Spleen (tissue), 11 donors: ENCODE measurements at regions not wholly inside any gene's neighbourhood (a gene's known extent, or its start where the extent isn't known, plus 50 kb on each side); places are given as distances from the start of the nearest gene placed in this dataset.

Source experiments
- DNase-seq: peaks from one replicate; pipeline ENCODE4 v3.0.0-alpha.2; 2020
- H3K27ac ChIP-seq, 8 donors: fragments of 200-600 bp; sonication (generic) in 7 of 8; 1 replicate in 4 of 8; 2 replicates in 4 of 8; pipeline versions ENCODE4 v1.5.0 to v1.8.0; 2016 to 2021; ENCODE audit warnings: inconsistent platforms in 4 of 8, mild to moderate bottlenecking in 4 of 8, moderate library complexity in 1 of 8
- H3K27me3 ChIP-seq, 7 donors: fragments of 200-600 bp; sonication (generic) in 6 of 7; replicated peaks in 1 of 7; 1 replicate in 4 of 7; 2 replicates in 3 of 7; pipeline versions ENCODE4 v1.5.0 to v1.8.0; 2016 to 2021; ENCODE audit warnings: inconsistent platforms in 3 of 7, mild to moderate bottlenecking in 1 of 7
- H3K36me3 ChIP-seq, 6 donors: fragments of 200-600 bp; sonication (generic) in 5 of 6; 1 replicate in 4 of 6; 2 replicates in 2 of 6; pipeline versions ENCODE4 v1.5.0 to v1.8.0; 2016 to 2021; ENCODE audit warnings: inconsistent platforms in 2 of 6
- H3K4me1 ChIP-seq, 6 donors: fragments of 200-600 bp; sonication (generic) in 5 of 6; 1 replicate in 3 of 6; 2 replicates in 3 of 6; pipeline versions ENCODE4 v1.5.0 to v1.8.0; 2016 to 2021; ENCODE audit warnings: inconsistent platforms in 3 of 6
- H3K4me3 ChIP-seq, 8 donors: fragments of 200-600 bp; sonication (generic) in 7 of 8; 1 replicate in 4 of 8; 2 replicates in 4 of 8; pipeline versions ENCODE4 v1.5.0 to v1.8.0; 2016 to 2021; ENCODE audit warnings: inconsistent platforms in 4 of 8, mild to moderate bottlenecking in 4 of 8, moderate library complexity in 2 of 8
- H3K9me3 ChIP-seq, 8 donors: fragments of 200-600 bp; sonication (generic) in 7 of 8; 1 replicate in 4 of 8; 2 replicates in 4 of 8; pipeline versions ENCODE4 v1.5.0 to v1.8.0; 2016 to 2021; ENCODE audit warnings: inconsistent platforms in 4 of 8
- POLR2A ChIP-seq, 3 donors: fragments of 450-650 bp; IDR thresholded peaks; one replicate each; pipeline ENCODE4 v1.5.1; 2017; ENCODE audit warnings: antibody characterized with exemption in 3 of 3, mild to moderate bottlenecking in 1 of 3
- POLR2AphosphoS5 ChIP-seq, 3 donors: sonication (generic); formaldehyde crosslinking; IDR thresholded peaks; one replicate each; pipeline ENCODE4 v1.5.1; 2017; ENCODE audit warnings: antibody characterized with exemption in 3 of 3
- WGBS, 5 donors: extraction: QIAGEN DNeasy Blood & Tissue Kit in 3 of 5; methylation state at CpG; one replicate each; pipeline versions ENCODE4 v1.1.5 to v1.1.7; 2013 to 2018; 5-methylcytosine and 5-hydroxymethylcytosine counted together
- intact Hi-C: fragments of 100-400 bp; cut with DNase I; formaldehyde crosslinking; loops from one replicate; pipeline ENCODE4 v1.15.0; 2023; ENCODE audit warnings: low total_unique reads
- TF ChIP-seq, protein P1 (sequence below), 11 experiments: fragments of 200-600 bp in 7 of 11; fragments of 450-650 bp in 4 of 11; sonication (generic) in 4 of 11; IDR thresholded peaks in 8 of 11; conservative IDR thresholded peaks in 3 of 11; 1 replicate in 7 of 11; 2 replicates in 4 of 11; pipeline versions ENCODE4 v1.4.0 to v1.8.0; 2016 to 2021; ENCODE audit warnings: antibody characterized with exemption in 11 of 11, inconsistent platforms in 4 of 11, mild to moderate bottlenecking in 1 of 11
- donor health status: healthy with polysubstance abuse.
- donor health status: DM: no; HTN: no; CAD: no; lungs with moderate emphysema.
- donor health status: DM: no; HTN: no; CAD: no.
- donor health status: Bipolar disorder and iron deficiency.
- donor health status: healthy.
- donor health status: DM: no; HTN: no; CAD: no.
- donor health status: DM: yes; HTN: yes; CAD: no.

DNA sequence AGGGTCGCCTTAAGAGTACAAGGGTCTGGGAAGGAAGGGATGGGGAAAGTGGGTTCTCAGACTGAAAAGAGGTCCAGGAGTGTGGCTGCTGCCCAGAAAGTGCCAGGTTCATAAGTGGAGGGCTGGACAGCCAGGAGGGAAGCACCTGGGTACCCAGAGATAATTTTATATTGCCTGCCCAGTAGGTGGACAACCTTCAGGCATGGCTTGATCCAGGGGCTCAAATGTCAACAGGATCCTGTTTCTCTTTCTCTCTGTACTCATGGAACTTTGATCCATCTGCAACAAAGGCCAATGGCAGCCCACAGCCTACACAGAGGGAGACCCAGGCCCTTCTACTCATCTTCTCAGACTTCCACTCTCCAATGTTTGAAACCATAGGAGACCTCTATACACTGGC, 80.5 kb upstream of the GRK3 start:
- H3K4me3 ChIP-seq, result no peak overlapping the region

DNA sequence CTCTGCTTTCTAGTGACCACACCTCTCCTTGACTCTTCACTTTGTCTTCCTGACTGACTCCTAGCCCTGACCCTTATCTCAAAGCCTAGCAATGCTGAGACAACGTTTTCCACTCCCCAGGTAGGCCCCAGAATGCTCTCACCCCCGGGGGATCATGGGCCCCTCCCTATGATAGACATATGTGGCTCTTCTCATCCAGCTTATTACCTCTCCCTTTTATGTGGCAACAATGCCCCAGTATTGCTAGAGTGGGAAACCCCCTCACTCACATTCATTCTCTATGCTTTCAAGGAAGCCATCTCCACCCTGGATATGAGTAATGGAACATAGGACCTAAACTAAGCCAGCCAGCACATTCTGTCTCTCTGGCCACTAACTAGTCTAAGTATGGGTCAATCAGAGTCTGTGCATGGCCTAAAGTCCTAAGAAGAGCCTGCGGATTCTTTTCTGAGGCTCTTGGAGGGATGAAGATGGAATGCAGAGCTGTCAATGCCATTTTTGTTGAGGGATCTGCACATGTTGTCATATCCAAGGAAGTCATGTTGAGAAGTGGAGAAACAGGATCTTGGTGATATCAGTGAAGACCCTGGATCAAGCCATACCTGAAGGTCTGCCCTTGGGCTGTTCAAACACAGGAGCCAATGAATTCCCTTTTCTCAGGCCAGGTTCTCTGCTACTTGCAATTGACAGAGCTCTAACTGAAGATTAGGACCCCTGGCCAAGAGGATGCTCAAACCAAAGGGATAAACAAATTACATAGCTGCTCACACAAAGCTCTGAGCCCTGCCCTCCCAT, 79.8 kb upstream of the GRK3 start:
- WGBS, 5 donors, result 72 to 79% (median 75%) methylated on average over 3 of the region's 3 CpGs
- intact Hi-C loops, result no loop called here
- Histone ChIP-seq H3K36me3 (peaks cover 0 to 66% (median 12%) of the 10 kb centered on the region in 6 donors), H3K4me1 (peaks cover 0 to 9% (median 0%) of the 10 kb centered on the region in 6 donors), H3K9me3 (peaks cover 0 to 4% (median 0%) of the 10 kb centered on the region in 8 donors), H3K27me3 (no peaks in the 10 kb centered on the region), H3K4me3 (no peak overlapping the region), H3K27ac (no peak overlapping the region)
- DNase-seq, result no peak
- TF ChIP-seq, protein P1, sequence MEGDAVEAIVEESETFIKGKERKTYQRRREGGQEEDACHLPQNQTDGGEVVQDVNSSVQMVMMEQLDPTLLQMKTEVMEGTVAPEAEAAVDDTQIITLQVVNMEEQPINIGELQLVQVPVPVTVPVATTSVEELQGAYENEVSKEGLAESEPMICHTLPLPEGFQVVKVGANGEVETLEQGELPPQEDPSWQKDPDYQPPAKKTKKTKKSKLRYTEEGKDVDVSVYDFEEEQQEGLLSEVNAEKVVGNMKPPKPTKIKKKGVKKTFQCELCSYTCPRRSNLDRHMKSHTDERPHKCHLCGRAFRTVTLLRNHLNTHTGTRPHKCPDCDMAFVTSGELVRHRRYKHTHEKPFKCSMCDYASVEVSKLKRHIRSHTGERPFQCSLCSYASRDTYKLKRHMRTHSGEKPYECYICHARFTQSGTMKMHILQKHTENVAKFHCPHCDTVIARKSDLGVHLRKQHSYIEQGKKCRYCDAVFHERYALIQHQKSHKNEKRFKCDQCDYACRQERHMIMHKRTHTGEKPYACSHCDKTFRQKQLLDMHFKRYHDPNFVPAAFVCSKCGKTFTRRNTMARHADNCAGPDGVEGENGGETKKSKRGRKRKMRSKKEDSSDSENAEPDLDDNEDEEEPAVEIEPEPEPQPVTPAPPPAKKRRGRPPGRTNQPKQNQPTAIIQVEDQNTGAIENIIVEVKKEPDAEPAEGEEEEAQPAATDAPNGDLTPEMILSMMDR (IDR thresholded peaks at IDR 0.05 in 8 of 11, conservative IDR thresholded peaks at IDR 0.05 in 3 of 11), result no peak
- TF ChIP-seq POLR2AphosphoS5 (IDR thresholded peaks at IDR 0.05), result no peak
- TF ChIP-seq POLR2A (IDR thresholded peaks at IDR 0.05), result no peak

More for the DNA sequence above, 80.5 kb upstream of the GRK3 start:
- Histone ChIP-seq H3K4me1 (peaks cover 0 to 7% (median 0%) of the 10 kb centered on the region in 6 donors), H3K27ac (no peak overlapping the region), H3K27me3 (no peaks in the 10 kb centered on the region), H3K36me3 (peaks cover 0 to 59% (median 12%) of the 10 kb centered on the region in 6 donors), H3K9me3 (peaks cover 0 to 4% (median 0%) of the 10 kb centered on the region in 8 donors)
- DNase-seq, result no peak
- 88 to 100% (median 92%) methylated on average over 1 of the region's 1 CpG for WGBS, 5 donors
- TF ChIP-seq POLR2A (IDR thresholded peaks at IDR 0.05) (no peak), POLR2AphosphoS5 (IDR thresholded peaks at IDR 0.05) (no peak)
- TF ChIP-seq, protein P1 (IDR thresholded peaks at IDR 0.05 in 8 of 11, conservative IDR thresholded peaks at IDR 0.05 in 3 of 11), result no peak
- intact Hi-C loops, result no loop called here

DNA sequence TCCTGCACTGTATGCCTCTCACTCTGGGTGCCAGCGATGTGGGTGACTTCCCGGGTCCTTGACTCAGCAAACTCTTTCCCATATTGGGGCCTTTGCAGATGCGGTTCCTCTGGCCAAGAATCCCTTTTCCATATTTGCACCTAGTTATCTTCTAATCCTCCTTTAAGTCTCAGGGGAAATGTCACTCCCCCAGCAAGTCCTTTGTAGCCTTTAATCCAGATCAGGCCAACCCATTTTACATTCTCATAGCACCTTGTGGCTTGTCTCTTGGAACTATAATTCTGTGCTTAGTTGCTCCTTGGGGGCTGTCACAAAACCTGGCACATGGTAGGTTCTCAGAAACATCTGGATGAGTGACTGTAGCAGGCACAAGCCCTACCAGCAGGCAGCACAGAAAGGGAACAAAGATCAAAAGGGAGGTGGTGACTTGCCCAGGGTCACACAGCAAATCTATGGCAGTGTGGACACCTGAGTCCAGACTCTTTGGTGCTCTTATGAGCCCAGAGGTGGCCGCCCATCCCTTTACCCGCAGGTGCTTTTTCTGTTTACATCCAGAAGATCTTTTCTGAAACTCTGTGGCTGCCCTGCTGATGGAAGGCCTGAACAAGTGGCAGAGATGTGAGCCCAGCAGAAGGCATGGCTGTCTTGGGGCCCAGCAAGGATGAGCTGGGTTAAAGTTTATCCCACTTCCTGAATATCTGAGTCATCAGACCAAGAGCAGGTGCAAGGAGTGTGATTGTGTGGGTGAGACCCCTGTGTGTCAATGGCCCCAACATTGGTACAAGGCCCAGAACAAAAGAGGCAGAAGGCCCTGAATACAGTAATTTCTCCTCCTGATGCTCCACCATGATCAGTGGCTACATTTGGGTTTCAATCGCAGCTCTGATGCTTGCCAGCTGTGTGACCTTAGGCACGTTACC, 78.6 kb upstream of the GRK3 start:
- Histone ChIP-seq H3K4me1 (peaks cover 0 to 9% (median 0%) of the 10 kb centered on the region in 6 donors), H3K36me3 (peaks cover 0 to 73% (median 12%) of the 10 kb centered on the region in 6 donors), H3K4me3 (no peak overlapping the region), H3K27me3 (no peaks in the 10 kb centered on the region), H3K9me3 (peaks cover 0 to 6% (median 0%) of the 10 kb centered on the region in 8 donors), H3K27ac (no peak overlapping the region)
- intact Hi-C loops, result no loop called here
- no peak for DNase-seq
- 84 to 92% (median 92%) methylated on average over 7 of the region's 7 CpGs for WGBS, 5 donors
- TF ChIP-seq POLR2A (IDR thresholded peaks at IDR 0.05) (no peak), POLR2AphosphoS5 (IDR thresholded peaks at IDR 0.05) (no peak)
- TF ChIP-seq, protein P1 (IDR thresholded peaks at IDR 0.05 in 8 of 11, conservative IDR thresholded peaks at IDR 0.05 in 3 of 11), result no peak
